SK-MEL-5 (cell line): ENCODE measurements at regions not wholly inside any gene's neighbourhood (a gene's known extent, or its start where the extent isn't known, plus 50 kb on each side); places are given as distances from the start of the nearest gene placed in this dataset.

Experiments
- DNase-seq: peaks from one replicate; pipeline ENCODE4 v3.0.0-alpha.2; 2016; ENCODE audit warnings: low read depth, low spot score
- in situ Hi-C: cut with HindIII; loops from 2 replicates; pipeline ENCODE4 v1.10.0; 2016; ENCODE audit warnings: low sequenced_read_pairs, high pct_unique_total_duplicates, low pct_unique_long_range_greater_than_20kb
- small RNA-seq, 2 experiments: library from RNA; depleted of rRNA; stranded (forward); fragments of <200 nt; gene quantifications; one replicate each; pipeline ENCODE3, GENCODE V24; 2014

- in situ Hi-C loops: no loop called here
Measured at GRCh38 chr3:180530276-180530675, 71.7 kb upstream of the TTC14 start.

GRCh38 chr3:180531303-180532278 lies 70.4 kb upstream of the TTC14 start:
- in situ Hi-C loops: no loop called here
- no peak for DNase-seq

More at GRCh38 chr3:180530276-180530675, 71.7 kb upstream of the TTC14 start:
- no peak for DNase-seq

GRCh38 chr3:180534828-180535227 lies 67.1 kb upstream of the TTC14 start:
- no peak for DNase-seq
- in situ Hi-C loops: no loop called here

GRCh38 chr3:180538493-180538892 lies 63.5 kb upstream of the TTC14 start:
- in situ Hi-C loops: no loop called here

GRCh38 chr3:180543877-180544276 lies 58.1 kb upstream of the TTC14 start:
- DNase-seq: no peak
- in situ Hi-C loops: no loop called here

More at GRCh38 chr3:180538493-180538892, 63.5 kb upstream of the TTC14 start:
- DNase-seq: no peak

- in situ Hi-C loops: no loop called here
- DNase-seq: no peak
Measured at GRCh38 chr3:180546863-180547262, 55.1 kb upstream of the TTC14 start.

GRCh38 chr3:180548050-180548449 lies 53.9 kb upstream of the TTC14 start:
- DNase-seq: no peak
- in situ Hi-C loops: no loop called here

Small RNA genes lying in the stretch of these regions (small RNA-seq; reads per million reads assigned to genes)
- gene AC134503.1 (0 reads per million in 2 experiments), gene RF00096 (0 reads per million in 2 experiments), gene RNA5SP149 (0.89 to 17.1 reads per million in 2 experiments)
